C4-2B (cell line): ENCODE measurements at regions not wholly inside any gene's neighbourhood (a gene's known extent, or its start where the extent isn't known, plus 50 kb on each side); places are given as distances from the start of the nearest gene placed in this dataset.

ENCODE experiments used
- ZFX ChIP-seq: fragments of 450-650 bp; IDR thresholded peaks from 2 replicates; pipeline ENCODE4 v1.6.1; 2017
- TF ChIP-seq, protein P1 (sequence below): fragments of 450-650 bp; conservative IDR thresholded peaks from 2 replicates; pipeline ENCODE4 v1.5.1; 2017; ENCODE audit warnings: mild to moderate bottlenecking

DNA sequence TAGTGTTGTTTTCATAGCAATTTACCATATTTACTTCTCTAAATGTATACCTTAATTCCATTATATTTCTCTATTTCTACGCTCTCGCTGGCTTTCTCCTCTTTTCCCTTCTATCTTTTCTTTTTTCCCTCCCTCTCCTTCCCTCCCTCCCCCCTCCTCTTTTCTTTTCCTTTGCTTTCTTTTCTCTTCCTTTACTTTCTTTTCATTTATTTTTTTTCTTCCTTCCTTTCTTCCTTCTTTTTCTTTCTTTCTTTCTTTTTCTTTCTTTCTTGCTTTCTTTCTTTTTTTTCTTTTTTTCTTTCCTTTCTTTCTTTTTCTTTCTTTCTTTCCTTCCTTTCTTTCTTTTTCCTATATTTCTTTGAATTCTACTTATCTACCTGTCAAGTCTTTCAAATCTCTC, 533.0 kb upstream of the POT1 start:
- TF ChIP-seq, protein P1, sequence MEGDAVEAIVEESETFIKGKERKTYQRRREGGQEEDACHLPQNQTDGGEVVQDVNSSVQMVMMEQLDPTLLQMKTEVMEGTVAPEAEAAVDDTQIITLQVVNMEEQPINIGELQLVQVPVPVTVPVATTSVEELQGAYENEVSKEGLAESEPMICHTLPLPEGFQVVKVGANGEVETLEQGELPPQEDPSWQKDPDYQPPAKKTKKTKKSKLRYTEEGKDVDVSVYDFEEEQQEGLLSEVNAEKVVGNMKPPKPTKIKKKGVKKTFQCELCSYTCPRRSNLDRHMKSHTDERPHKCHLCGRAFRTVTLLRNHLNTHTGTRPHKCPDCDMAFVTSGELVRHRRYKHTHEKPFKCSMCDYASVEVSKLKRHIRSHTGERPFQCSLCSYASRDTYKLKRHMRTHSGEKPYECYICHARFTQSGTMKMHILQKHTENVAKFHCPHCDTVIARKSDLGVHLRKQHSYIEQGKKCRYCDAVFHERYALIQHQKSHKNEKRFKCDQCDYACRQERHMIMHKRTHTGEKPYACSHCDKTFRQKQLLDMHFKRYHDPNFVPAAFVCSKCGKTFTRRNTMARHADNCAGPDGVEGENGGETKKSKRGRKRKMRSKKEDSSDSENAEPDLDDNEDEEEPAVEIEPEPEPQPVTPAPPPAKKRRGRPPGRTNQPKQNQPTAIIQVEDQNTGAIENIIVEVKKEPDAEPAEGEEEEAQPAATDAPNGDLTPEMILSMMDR = no peak
- TF ChIP-seq ZFX = no peak
